ENCODE measurements at regions not wholly inside any gene's neighbourhood (a gene's known extent, or its start where the extent isn't known, plus 50 kb on each side); places are given as distances from the start of the nearest gene placed in this dataset.
"Not testable (repeated sequence)": the region's sequence is repeated elsewhere in the genome, so short reads cannot be mapped to it uniquely, and the experiment has no call there.

DNA sequence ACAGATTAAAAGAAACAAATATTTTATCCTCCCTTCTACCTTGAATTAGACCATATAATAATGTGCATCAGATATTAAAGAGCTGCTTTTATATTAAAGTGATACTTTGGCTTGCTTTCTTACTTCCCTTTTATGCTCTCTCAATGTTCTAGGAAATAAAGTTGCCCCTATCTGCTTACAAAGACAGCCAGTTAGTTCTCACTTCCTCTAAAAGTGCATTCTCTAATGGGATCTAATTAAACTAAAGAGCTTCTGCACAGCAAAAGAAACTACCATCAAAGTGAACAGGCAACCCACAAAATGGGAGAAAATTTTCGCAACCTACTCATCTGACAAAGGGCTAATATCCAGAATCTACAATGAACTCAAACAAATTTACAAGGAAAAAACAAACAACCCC is 224.1 kb upstream of the CADM2 start:
- TF ChIP-seq POLR2A (IDR thresholded peaks at IDR 0.05) = not testable (repeated sequence)
- TF ChIP-seq, protein P1, sequence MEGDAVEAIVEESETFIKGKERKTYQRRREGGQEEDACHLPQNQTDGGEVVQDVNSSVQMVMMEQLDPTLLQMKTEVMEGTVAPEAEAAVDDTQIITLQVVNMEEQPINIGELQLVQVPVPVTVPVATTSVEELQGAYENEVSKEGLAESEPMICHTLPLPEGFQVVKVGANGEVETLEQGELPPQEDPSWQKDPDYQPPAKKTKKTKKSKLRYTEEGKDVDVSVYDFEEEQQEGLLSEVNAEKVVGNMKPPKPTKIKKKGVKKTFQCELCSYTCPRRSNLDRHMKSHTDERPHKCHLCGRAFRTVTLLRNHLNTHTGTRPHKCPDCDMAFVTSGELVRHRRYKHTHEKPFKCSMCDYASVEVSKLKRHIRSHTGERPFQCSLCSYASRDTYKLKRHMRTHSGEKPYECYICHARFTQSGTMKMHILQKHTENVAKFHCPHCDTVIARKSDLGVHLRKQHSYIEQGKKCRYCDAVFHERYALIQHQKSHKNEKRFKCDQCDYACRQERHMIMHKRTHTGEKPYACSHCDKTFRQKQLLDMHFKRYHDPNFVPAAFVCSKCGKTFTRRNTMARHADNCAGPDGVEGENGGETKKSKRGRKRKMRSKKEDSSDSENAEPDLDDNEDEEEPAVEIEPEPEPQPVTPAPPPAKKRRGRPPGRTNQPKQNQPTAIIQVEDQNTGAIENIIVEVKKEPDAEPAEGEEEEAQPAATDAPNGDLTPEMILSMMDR (IDR thresholded peaks at IDR 0.05) = not testable (repeated sequence)
